Trophoblast cell (in vitro differentiated cells and primary cell): ENCODE measurements at regions not wholly inside any gene's neighbourhood (a gene's known extent, or its start where the extent isn't known, plus 50 kb on each side); places are given as distances from the start of the nearest gene placed in this dataset.

ENCODE experiments used
- DNase-seq, 2 donors: peaks; one replicate each; pipeline ENCODE4 v3.0.0-alpha.2; 2016
- H2AFZ ChIP-seq: 2 replicates; pipeline ENCODE4 v1.6.1; 2013; ENCODE audit warnings: low read length, moderate library complexity, mild to moderate bottlenecking; ENCODE audit not compliant: insufficient read depth, poor library complexity
- H2AK5ac ChIP-seq: 2 replicates; pipeline ENCODE4 v1.6.1; 2013; ENCODE audit warnings: mild to moderate bottlenecking, low read length
- H2BK120ac ChIP-seq: 2 replicates; pipeline ENCODE4 v1.6.1; 2013; ENCODE audit warnings: low read length, mild to moderate bottlenecking, moderate library complexity; ENCODE audit not compliant: insufficient read depth, poor library complexity
- H2BK12ac ChIP-seq: 2 replicates; pipeline ENCODE4 v1.6.1; 2013; ENCODE audit warnings: mild to moderate bottlenecking, low read length, moderate library complexity
- H2BK5ac ChIP-seq: 2 replicates; pipeline ENCODE4 v1.6.1; 2013; ENCODE audit warnings: low read length, low read depth, moderate library complexity, mild to moderate bottlenecking; ENCODE audit not compliant: poor library complexity
- H3K14ac ChIP-seq: 2 replicates; pipeline ENCODE4 v1.6.1; 2013; ENCODE audit warnings: mild to moderate bottlenecking, low read length
- H3K18ac ChIP-seq: 2 replicates; pipeline ENCODE4 v1.6.1; 2013; ENCODE audit warnings: mild to moderate bottlenecking, low read length
- H3K23ac ChIP-seq: 2 replicates; pipeline ENCODE4 v1.6.1; 2013; ENCODE audit warnings: low read length
- H3K27ac ChIP-seq: 2 replicates; pipeline ENCODE4 v1.5.1; 2013; ENCODE audit warnings: low read depth, mild to moderate bottlenecking, inconsistent platforms, low read length, moderate library complexity
- H3K27me3 ChIP-seq: 2 replicates; pipeline ENCODE4 v1.6.1; 2013; ENCODE audit warnings: inconsistent platforms, mild to moderate bottlenecking, low read length, moderate library complexity; ENCODE audit not compliant: insufficient read depth
- H3K36me3 ChIP-seq, 2 experiments: 1 replicate in 1 of 2; 2 replicates in 1 of 2; pipeline ENCODE4 v1.6.1; 2013; ENCODE audit warnings: low read length in 2 of 2, mild to moderate bottlenecking in 2 of 2, moderate library complexity in 1 of 2; ENCODE audit not compliant: insufficient read depth in 2 of 2, control insufficient read depth in 1 of 2
- H3K4ac ChIP-seq: 2 replicates; pipeline ENCODE4 v1.6.1; 2013; ENCODE audit warnings: low read depth, mild to moderate bottlenecking, low read length, moderate library complexity
- H3K4me1 ChIP-seq, 2 experiments: 1 replicate in 1 of 2; 2 replicates in 1 of 2; pipeline ENCODE4 v1.6.1; 2013; ENCODE audit warnings: low read length in 2 of 2, mild to moderate bottlenecking in 2 of 2, moderate library complexity in 1 of 2; ENCODE audit not compliant: insufficient read depth in 2 of 2, control insufficient read depth in 1 of 2
- H3K4me2 ChIP-seq: 2 replicates; pipeline ENCODE4 v1.6.1; 2013; ENCODE audit warnings: inconsistent platforms, mild to moderate bottlenecking, low read length, moderate library complexity
- H3K4me3 ChIP-seq: 2 replicates; pipeline ENCODE4 v1.5.1; 2013; ENCODE audit warnings: mild to moderate bottlenecking, low read depth, low read length, inconsistent platforms
- H3K79me1 ChIP-seq: one replicate; pipeline ENCODE4 v1.6.1; 2013; ENCODE audit warnings: low read length
- H3K79me2 ChIP-seq: 2 replicates; pipeline ENCODE4 v1.6.1; 2013; ENCODE audit warnings: low read length, mild to moderate bottlenecking; ENCODE audit not compliant: control insufficient read depth, insufficient read depth, poor library complexity
- H3K9ac ChIP-seq: 2 replicates; pipeline ENCODE4 v1.6.1; 2013; ENCODE audit warnings: mild to moderate bottlenecking, low read length
- H3K9me3 ChIP-seq: 2 replicates; pipeline ENCODE4 v1.6.1; 2013; ENCODE audit warnings: low read depth, mild to moderate bottlenecking, control low read depth, inconsistent platforms, low read length; ENCODE audit not compliant: insufficient read depth
- H4K12ac ChIP-seq: 2 replicates; pipeline ENCODE4 v1.6.1; 2013; ENCODE audit warnings: low read depth, mild to moderate bottlenecking, low read length, moderate library complexity
- H4K8ac ChIP-seq: 2 replicates; pipeline ENCODE4 v1.6.1; 2013; ENCODE audit warnings: low read depth, mild to moderate bottlenecking, low read length, moderate library complexity
- H4K91ac ChIP-seq: one replicate; pipeline ENCODE4 v1.6.1; 2013; ENCODE audit warnings: low read depth, mild to moderate bottlenecking, low read length, moderate library complexity
- WGBS: extraction: QIAGEN DNeasy Blood & Tissue Kit; methylation state at CpG from one replicate; pipeline ENCODE4 v1.1.7; 2013; ENCODE audit warnings: missing lambda C conversion rate; ENCODE audit not compliant: insufficient read length, insufficient coverage; ENCODE audit errors: extremely low coverage; 5-methylcytosine and 5-hydroxymethylcytosine counted together

- Histone ChIP-seq H3K4me2 (no peak overlapping the region), H2AFZ (no peak overlapping the region), H3K79me2 (no peaks in the 10 kb centered on the region), H3K36me3 (no peaks in the 10 kb centered on the region), H3K23ac (no peak overlapping the region), H2BK120ac (no peak overlapping the region), H3K79me1 (no peaks in the 10 kb centered on the region), H3K27ac (no peak overlapping the region), H2BK5ac (no peak overlapping the region), H3K14ac (no peak overlapping the region), H3K27me3 (no peaks in the 10 kb centered on the region), H3K9me3 (peaks cover 5% of the 10 kb centered on the region), H2BK12ac (no peak overlapping the region), H3K9ac (no peak overlapping the region), H3K4ac (no peak overlapping the region), H4K12ac (no peak overlapping the region), H4K8ac (no peak overlapping the region), H3K4me3 (no peak overlapping the region), H3K4me1 (no peaks in the 10 kb centered on the region), H4K91ac (no peak overlapping the region), H3K18ac (no peak overlapping the region), H2AK5ac (no peak overlapping the region)
- no peak for DNase-seq
- WGBS: no CpG with 5 or more reads among the region's 7 CpGs
These were observed 434.4 kb downstream of the PTPRU start for GRCh38 chr1:29670752-29671151.

GRCh38 chr1:29669912-29670311, 433.6 kb downstream of the PTPRU start:
- H3K9me3 ChIP-seq: peaks cover 3% of the 10 kb centered on the region
- no peak overlapping the region for H3K4me3 ChIP-seq
- H3K14ac ChIP-seq: no peak overlapping the region
- no peak overlapping the region for H2BK5ac ChIP-seq
- H2AK5ac ChIP-seq: no peak overlapping the region
- H4K12ac ChIP-seq: no peak overlapping the region
- no peak overlapping the region for H3K4me2 ChIP-seq
- no peak overlapping the region for H3K27ac ChIP-seq
- H3K79me2 ChIP-seq: no peaks in the 10 kb centered on the region
- H2BK120ac ChIP-seq: no peak overlapping the region
- H2AFZ ChIP-seq: no peak overlapping the region
- no peaks in the 10 kb centered on the region for H3K27me3 ChIP-seq
- no peaks in the 10 kb centered on the region for H3K79me1 ChIP-seq
- no peak overlapping the region for H3K18ac ChIP-seq
- no peaks in the 10 kb centered on the region for H3K36me3 ChIP-seq
- no peak overlapping the region for H2BK12ac ChIP-seq
- H4K91ac ChIP-seq: no peak overlapping the region
- H4K8ac ChIP-seq: no peak overlapping the region
- DNase-seq: no peak
- H3K4me1 ChIP-seq: no peaks in the 10 kb centered on the region
- H3K23ac ChIP-seq: no peak overlapping the region
- H3K9ac ChIP-seq: no peak overlapping the region
- H3K4ac ChIP-seq: no peak overlapping the region
- WGBS: no CpG with 5 or more reads among the region's 3 CpGs

- no peak overlapping the region for H3K27ac ChIP-seq
- peaks cover 3% of the 10 kb centered on the region for H3K9me3 ChIP-seq
- DNase-seq: no peak
- H2BK12ac ChIP-seq: no peak overlapping the region
- no peak overlapping the region for H2BK5ac ChIP-seq
- H3K79me2 ChIP-seq: no peaks in the 10 kb centered on the region
- H3K18ac ChIP-seq: no peak overlapping the region
- no peak overlapping the region for H3K4ac ChIP-seq
- no peak overlapping the region for H4K8ac ChIP-seq
- no peaks in the 10 kb centered on the region for H3K27me3 ChIP-seq
- no CpG with 5 or more reads among the region's 10 CpGs for WGBS
- H3K79me1 ChIP-seq: no peaks in the 10 kb centered on the region
- no peak overlapping the region for H2BK120ac ChIP-seq
- H3K4me1 ChIP-seq: no peaks in the 10 kb centered on the region
- H3K4me3 ChIP-seq: no peak overlapping the region
- H4K12ac ChIP-seq: no peak overlapping the region
- no peak overlapping the region for H3K23ac ChIP-seq
- H3K4me2 ChIP-seq: no peak overlapping the region
- H4K91ac ChIP-seq: no peak overlapping the region
- H3K9ac ChIP-seq: no peak overlapping the region
- H2AK5ac ChIP-seq: no peak overlapping the region
- no peak overlapping the region for H2AFZ ChIP-seq
- H3K14ac ChIP-seq: no peak overlapping the region
- H3K36me3 ChIP-seq: no peaks in the 10 kb centered on the region
These were observed 433.0 kb downstream of the PTPRU start for GRCh38 chr1:29669158-29669871.

GRCh38 chr1:29668551-29669157, 432.3 kb downstream of the PTPRU start:
- no peaks in the 10 kb centered on the region for H3K4me1 ChIP-seq
- no peak overlapping the region for H3K27ac ChIP-seq
- H3K9me3 ChIP-seq: peaks cover 3% of the 10 kb centered on the region
- no peaks in the 10 kb centered on the region for H3K36me3 ChIP-seq
- H2AFZ ChIP-seq: no peak overlapping the region
- H3K27me3 ChIP-seq: no peaks in the 10 kb centered on the region
- H2AK5ac ChIP-seq: no peak overlapping the region
- H4K8ac ChIP-seq: no peak overlapping the region
- no peak overlapping the region for H2BK12ac ChIP-seq
- H3K4ac ChIP-seq: no peak overlapping the region
- no peak overlapping the region for H4K91ac ChIP-seq
- H3K14ac ChIP-seq: no peak overlapping the region
- H4K12ac ChIP-seq: no peak overlapping the region
- no peak overlapping the region for H2BK120ac ChIP-seq
- no peak overlapping the region for H3K18ac ChIP-seq
- no peak overlapping the region for H3K9ac ChIP-seq
- no peak overlapping the region for H2BK5ac ChIP-seq
- DNase-seq: no peak
- H3K23ac ChIP-seq: no peak overlapping the region
- no peaks in the 10 kb centered on the region for H3K79me2 ChIP-seq
- H3K79me1 ChIP-seq: no peaks in the 10 kb centered on the region
- no peak overlapping the region for H3K4me3 ChIP-seq
- WGBS: no CpG with 5 or more reads among the region's 7 CpGs
- no peak overlapping the region for H3K4me2 ChIP-seq
